ENCODE measurements at regions not wholly inside any gene's neighbourhood (a gene's known extent, or its start where the extent isn't known, plus 50 kb on each side); places are given as distances from the start of the nearest gene placed in this dataset.

DNA sequence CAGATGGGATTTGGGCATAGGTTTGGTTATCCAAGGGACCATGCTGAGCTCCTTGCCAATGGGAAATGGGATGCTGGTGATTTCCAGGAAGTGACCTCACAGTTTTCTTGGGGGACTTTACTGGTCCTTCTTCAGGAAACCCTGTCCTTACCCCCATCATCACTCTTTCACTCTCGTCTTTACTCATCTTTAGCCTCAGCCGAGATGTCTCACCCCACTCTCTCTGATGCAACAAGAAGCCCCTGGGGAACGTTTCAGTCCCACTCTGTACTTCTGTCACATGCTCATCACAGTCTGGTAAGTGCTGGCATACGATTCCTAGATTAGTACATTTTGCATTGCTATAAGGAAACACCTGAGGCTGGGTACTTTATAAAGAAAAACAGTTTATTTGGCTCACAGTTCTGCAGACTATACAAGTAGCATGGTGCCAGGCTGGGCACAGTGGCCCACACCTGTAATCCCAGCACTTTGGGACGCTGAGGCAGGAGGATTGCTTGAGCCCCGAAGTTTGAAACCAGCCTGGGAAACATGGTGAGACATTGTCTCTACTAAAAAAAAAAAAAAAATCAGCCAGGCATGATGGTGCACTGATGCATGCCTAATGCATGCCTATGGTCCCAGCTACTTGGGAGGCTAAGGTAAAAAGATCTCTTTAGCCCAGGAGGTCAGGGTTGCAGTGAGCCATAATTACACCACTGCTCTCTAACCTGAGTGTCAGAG lies 63.5 kb upstream of the VKORC1L1 start:
- TF ChIP-seq, protein P1, sequence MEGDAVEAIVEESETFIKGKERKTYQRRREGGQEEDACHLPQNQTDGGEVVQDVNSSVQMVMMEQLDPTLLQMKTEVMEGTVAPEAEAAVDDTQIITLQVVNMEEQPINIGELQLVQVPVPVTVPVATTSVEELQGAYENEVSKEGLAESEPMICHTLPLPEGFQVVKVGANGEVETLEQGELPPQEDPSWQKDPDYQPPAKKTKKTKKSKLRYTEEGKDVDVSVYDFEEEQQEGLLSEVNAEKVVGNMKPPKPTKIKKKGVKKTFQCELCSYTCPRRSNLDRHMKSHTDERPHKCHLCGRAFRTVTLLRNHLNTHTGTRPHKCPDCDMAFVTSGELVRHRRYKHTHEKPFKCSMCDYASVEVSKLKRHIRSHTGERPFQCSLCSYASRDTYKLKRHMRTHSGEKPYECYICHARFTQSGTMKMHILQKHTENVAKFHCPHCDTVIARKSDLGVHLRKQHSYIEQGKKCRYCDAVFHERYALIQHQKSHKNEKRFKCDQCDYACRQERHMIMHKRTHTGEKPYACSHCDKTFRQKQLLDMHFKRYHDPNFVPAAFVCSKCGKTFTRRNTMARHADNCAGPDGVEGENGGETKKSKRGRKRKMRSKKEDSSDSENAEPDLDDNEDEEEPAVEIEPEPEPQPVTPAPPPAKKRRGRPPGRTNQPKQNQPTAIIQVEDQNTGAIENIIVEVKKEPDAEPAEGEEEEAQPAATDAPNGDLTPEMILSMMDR (conservative IDR thresholded peaks at IDR 0.05; ENCODE audit: low read depth, low read length), result no peak
- TF ChIP-seq EZH2phosphoT487 (IDR thresholded peaks at IDR 0.05; ENCODE audit: borderline replicate concordance, low read length), result no peak
- no peak for TF ChIP-seq EZH2 (IDR thresholded peaks at IDR 0.05; ENCODE audit: low read length, unreplicated experiment)
